Type B pancreatic cell (in vitro differentiated cells): ENCODE measurements at regions not wholly inside any gene's neighbourhood (a gene's known extent, or its start where the extent isn't known, plus 50 kb on each side); places are given as distances from the start of the nearest gene placed in this dataset.

Source experiments
- DNase-seq: peaks from one replicate; pipeline ENCODE4 v3.0.0; 2021; ENCODE audit warnings: mixed read lengths; ENCODE audit not compliant: unreplicated experiment; ENCODE audit errors: extremely low spot score
- H3K27ac Mint-ChIP-seq: 2 replicates; pipeline ENCODE4 v1.8.0; 2021; ENCODE audit warnings: mild to moderate bottlenecking, mixed read lengths
- H3K27me3 Mint-ChIP-seq: 2 replicates; pipeline ENCODE4 v1.8.0; 2021; ENCODE audit warnings: mixed read lengths
- H3K36me3 Mint-ChIP-seq: 2 replicates; pipeline ENCODE4 v1.8.0; 2021; ENCODE audit warnings: mixed read lengths
- H3K4me1 Mint-ChIP-seq: one replicate; pipeline ENCODE4 v1.8.0; 2021; ENCODE audit warnings: mixed read lengths; ENCODE audit not compliant: unreplicated experiment
- H3K4me3 Mint-ChIP-seq: 2 replicates; pipeline ENCODE4 v1.8.0; 2021; ENCODE audit warnings: mild to moderate bottlenecking, mixed read lengths
- H3K9me3 Mint-ChIP-seq: 2 replicates; pipeline ENCODE4 v1.8.0; 2021; ENCODE audit warnings: mixed read lengths
- CTCF ChIP-seq: fragments of 200-600 bp; sonication (generic); conservative IDR thresholded peaks from 2 replicates; pipeline ENCODE4 v1.5.0; 2021; ENCODE audit warnings: antibody characterized with exemption, mild to moderate bottlenecking

GRCh38 chr21:35291034-35291433, 241.9 kb upstream of the RUNX1 start:
- no peak for TF ChIP-seq CTCF
- Mint-ChIP-seq H3K27ac (no peak overlapping the region), H3K4me1 (peaks cover 11% of the 10 kb centered on the region), H3K9me3 (peaks cover 4% of the 10 kb centered on the region), H3K4me3 (no peak overlapping the region), H3K36me3 (peaks cover 4% of the 10 kb centered on the region), H3K27me3 (no peaks in the 10 kb centered on the region)
- no peak for DNase-seq

- Mint-ChIP-seq H3K4me3 (no peak overlapping the region), H3K27ac (no peak overlapping the region), H3K27me3 (no peaks in the 10 kb centered on the region), H3K36me3 (peaks cover 4% of the 10 kb centered on the region), H3K9me3 (peaks cover 4% of the 10 kb centered on the region), H3K4me1 (no peaks in the 10 kb centered on the region)
- TF ChIP-seq CTCF: no peak
- DNase-seq: no peak
Measured at GRCh38 chr21:35288238-35288637, 239.1 kb upstream of the RUNX1 start.

- no peak for TF ChIP-seq CTCF
- Mint-ChIP-seq H3K9me3 (peaks cover 4% of the 10 kb centered on the region), H3K4me1 (no peaks in the 10 kb centered on the region), H3K36me3 (peaks cover 4% of the 10 kb centered on the region), H3K4me3 (no peak overlapping the region), H3K27ac (no peak overlapping the region), H3K27me3 (no peaks in the 10 kb centered on the region)
- DNase-seq: no peak
Measured at GRCh38 chr21:35284199-35284598, 235.1 kb upstream of the RUNX1 start.

- Mint-ChIP-seq H3K4me3 (no peak overlapping the region), H3K27ac (no peak overlapping the region), H3K27me3 (no peaks in the 10 kb centered on the region), H3K36me3 (no peaks in the 10 kb centered on the region), H3K9me3 (peaks cover 4% of the 10 kb centered on the region), H3K4me1 (no peaks in the 10 kb centered on the region)
- DNase-seq: no peak
- no peak for TF ChIP-seq CTCF
Measured at GRCh38 chr21:35282944-35283343, 233.8 kb upstream of the RUNX1 start.

- no peak overlapping the region for H3K27ac Mint-ChIP-seq
- H3K27me3 Mint-ChIP-seq: no peaks in the 10 kb centered on the region
- no peak for DNase-seq
- no peak overlapping the region for H3K4me3 Mint-ChIP-seq
- H3K4me1 Mint-ChIP-seq: no peaks in the 10 kb centered on the region
- H3K9me3 Mint-ChIP-seq: no peaks in the 10 kb centered on the region
- TF ChIP-seq CTCF: no peak
- no peaks in the 10 kb centered on the region for H3K36me3 Mint-ChIP-seq
Measured at GRCh38 chr21:35281956-35282355, 232.9 kb upstream of the RUNX1 start.

- TF ChIP-seq CTCF: no peak
- DNase-seq: no peak
Measured at GRCh38 chr21:35280231-35280630, 231.1 kb upstream of the RUNX1 start.

More at GRCh38 chr21:35280231-35280630, 231.1 kb upstream of the RUNX1 start:
- Mint-ChIP-seq H3K4me1 (no peaks in the 10 kb centered on the region), H3K27me3 (no peaks in the 10 kb centered on the region), H3K27ac (no peak overlapping the region), H3K36me3 (no peaks in the 10 kb centered on the region), H3K4me3 (no peak overlapping the region), H3K9me3 (no peaks in the 10 kb centered on the region)
